Astrocyte (in vitro differentiated cells and primary cell): ENCODE measurements at regions not wholly inside any gene's neighbourhood (a gene's known extent, or its start where the extent isn't known, plus 50 kb on each side); places are given as distances from the start of the nearest gene placed in this dataset.

Experiments used
- DNase-seq: peaks from one replicate; pipeline ENCODE4 v3.0.0-alpha.2; 2010; ENCODE audit warnings: low read depth
- FAIRE-seq: peaks from 2 replicates; lab custom pipeline; 2011; peaks lifted over from hg19 to GRCh38; lab: Jason Lieb, UNC
- H2AFZ ChIP-seq: 2 replicates; pipeline ENCODE4 v1.6.0; 2012; ENCODE audit warnings: low read depth, low read length, inconsistent platforms
- H3K27ac ChIP-seq: 2 replicates; pipeline ENCODE4 v1.5.1; 2011; ENCODE audit warnings: low read depth, low read length, inconsistent platforms
- H3K27me3 ChIP-seq: 2 replicates; pipeline ENCODE4 v1.6.0; 2011; ENCODE audit warnings: low read length, inconsistent platforms; ENCODE audit not compliant: insufficient read depth
- H3K36me3 ChIP-seq: 2 replicates; pipeline ENCODE4 v1.5.1; 2011; ENCODE audit warnings: low read length, inconsistent platforms; ENCODE audit not compliant: insufficient read depth
- H3K4me1 ChIP-seq: 2 replicates; pipeline ENCODE4 v1.5.1; 2011; ENCODE audit warnings: low read length, inconsistent platforms; ENCODE audit not compliant: insufficient read depth
- H3K4me2 ChIP-seq: 2 replicates; pipeline ENCODE4 v1.6.0; 2012; ENCODE audit warnings: low read length, inconsistent platforms
- H3K4me3 ChIP-seq: 2 replicates; pipeline ENCODE4 v1.5.1; 2011; ENCODE audit warnings: low read depth, mild to moderate bottlenecking, low read length, inconsistent platforms; ENCODE audit not compliant: insufficient read depth
- H3K79me2 ChIP-seq: 2 replicates; pipeline ENCODE4 v1.6.0; 2012; ENCODE audit warnings: mild to moderate bottlenecking, low read length, inconsistent platforms; ENCODE audit not compliant: insufficient read depth
- H3K9ac ChIP-seq: 2 replicates; pipeline ENCODE4 v1.6.0; 2012; ENCODE audit warnings: mild to moderate bottlenecking, low read length, inconsistent platforms
- H3K9me3 ChIP-seq: 2 replicates; pipeline ENCODE4 v1.5.1; 2012; ENCODE audit warnings: low read depth, mild to moderate bottlenecking, low read length, inconsistent platforms; ENCODE audit not compliant: insufficient read depth
- H4K20me1 ChIP-seq: 2 replicates; pipeline ENCODE4 v1.6.0; 2012; ENCODE audit warnings: low read length, inconsistent platforms; ENCODE audit not compliant: insufficient read depth
- H3K27ac Mint-ChIP-seq: one replicate; pipeline ENCODE4 v1.8.0; 2021; ENCODE audit warnings: mild to moderate bottlenecking, mixed read lengths; ENCODE audit not compliant: unreplicated experiment
- H3K27me3 Mint-ChIP-seq: one replicate; pipeline ENCODE4 v1.8.0; 2021; ENCODE audit warnings: low read depth, mixed read lengths; ENCODE audit not compliant: unreplicated experiment
- H3K36me3 Mint-ChIP-seq: one replicate; pipeline ENCODE4 v1.8.0; 2021; ENCODE audit warnings: low read depth, mixed read lengths; ENCODE audit not compliant: unreplicated experiment
- H3K4me1 Mint-ChIP-seq: one replicate; pipeline ENCODE4 v1.8.0; 2021; ENCODE audit warnings: low read depth, mixed read lengths; ENCODE audit not compliant: unreplicated experiment
- H3K4me3 Mint-ChIP-seq: one replicate; pipeline ENCODE4 v1.8.0; 2021; ENCODE audit warnings: mild to moderate bottlenecking, moderate library complexity, mixed read lengths; ENCODE audit not compliant: unreplicated experiment
- H3K9me3 Mint-ChIP-seq: one replicate; pipeline ENCODE4 v1.8.0; 2021; ENCODE audit warnings: mild to moderate bottlenecking, mixed read lengths; ENCODE audit not compliant: unreplicated experiment
- CTCF ChIP-seq: IDR thresholded peaks from 2 replicates; pipeline ENCODE4 v1.5.1; 2011; ENCODE audit warnings: low read depth, mild to moderate bottlenecking, inconsistent platforms, low read length, moderate library complexity; ENCODE audit not compliant: insufficient read depth
- EZH2 ChIP-seq: IDR thresholded peaks from 2 replicates; pipeline ENCODE4 v1.6.1; 2012; ENCODE audit warnings: mild to moderate bottlenecking, low read length, inconsistent platforms; ENCODE audit not compliant: insufficient read depth

GRCh38 chr16:81185416-81185815 lies 53.1 kb upstream of the BCO1 start:
- Histone ChIP-seq H4K20me1 (no peaks in the 10 kb centered on the region), H3K4me3 (no peak overlapping the region), H3K4me2 (no peak overlapping the region), H3K4me1 (peaks cover 16% of the 10 kb centered on the region), H3K79me2 (no peaks in the 10 kb centered on the region), H3K9ac (no peak overlapping the region), H2AFZ (no peak overlapping the region), H3K27ac (no peak overlapping the region), H3K27me3 (no peaks in the 10 kb centered on the region), H3K36me3 (no peaks in the 10 kb centered on the region), H3K9me3 (no peaks in the 10 kb centered on the region)
- FAIRE-seq, result no peak
- Mint-ChIP-seq H3K4me3 (no peak overlapping the region), H3K36me3 (no peaks in the 10 kb centered on the region), H3K27me3 (peaks cover 3% of the 10 kb centered on the region), H3K27ac (no peak overlapping the region), H3K4me1 (peaks cover 9% of the 10 kb centered on the region), H3K9me3 (peaks cover 3% of the 10 kb centered on the region)
- TF ChIP-seq CTCF, result no peak
- no peak for TF ChIP-seq EZH2
- no peak for DNase-seq

- peak; percentile 86 for FAIRE-seq
- H3K9ac ChIP-seq, result peak overlapping the region; percentile 14
- H3K4me2 ChIP-seq, result peak overlapping the region; percentile 78
- no peaks in the 10 kb centered on the region for H3K27me3 ChIP-seq
- H3K4me3 ChIP-seq, result peak overlapping the region; percentile 16
- no peaks in the 10 kb centered on the region for H3K36me3 Mint-ChIP-seq
- H3K27ac ChIP-seq, result peak overlapping the region; percentile 31
- H3K9me3 ChIP-seq, result no peaks in the 10 kb centered on the region
- no peaks in the 10 kb centered on the region for H3K36me3 ChIP-seq
- TF ChIP-seq EZH2 (no peak), CTCF (no peak)
- DNase-seq, result peak; percentile 91
- peaks cover 13% of the 10 kb centered on the region for H3K4me1 ChIP-seq
- H4K20me1 ChIP-seq, result no peaks in the 10 kb centered on the region
- peak overlapping the region; percentile 83 for H3K27ac Mint-ChIP-seq
- peaks cover 8% of the 10 kb centered on the region for H3K4me1 Mint-ChIP-seq
- H3K9me3 Mint-ChIP-seq, result peaks cover 3% of the 10 kb centered on the region
- peaks cover 6% of the 10 kb centered on the region for H3K27me3 Mint-ChIP-seq
- H2AFZ ChIP-seq, result peak overlapping the region; percentile 55
- H3K79me2 ChIP-seq, result no peaks in the 10 kb centered on the region
- H3K4me3 Mint-ChIP-seq, result peak overlapping the region; percentile 12
Observed at GRCh38 chr16:81181013-81181720, 57.3 kb upstream of the BCO1 start.

- no peak for DNase-seq
- Mint-ChIP-seq H3K4me1 (peaks cover 9% of the 10 kb centered on the region), H3K27me3 (peaks cover 6% of the 10 kb centered on the region), H3K36me3 (no peaks in the 10 kb centered on the region), H3K4me3 (peak overlapping the region; percentile 12), H3K9me3 (peaks cover 3% of the 10 kb centered on the region), H3K27ac (no peak overlapping the region)
- H3K27ac ChIP-seq, result peak overlapping the region; percentile 31
- no peaks in the 10 kb centered on the region for H4K20me1 ChIP-seq
- TF ChIP-seq CTCF (no peak), EZH2 (no peak)
- H3K9ac ChIP-seq, result peak overlapping the region; percentile 14
- no peaks in the 10 kb centered on the region for H3K36me3 ChIP-seq
- peak overlapping the region; percentile 16 for H3K4me3 ChIP-seq
- H3K9me3 ChIP-seq, result no peaks in the 10 kb centered on the region
- FAIRE-seq, result no peak
- no peaks in the 10 kb centered on the region for H3K79me2 ChIP-seq
- H3K4me1 ChIP-seq, result peaks cover 12% of the 10 kb centered on the region
- H3K27me3 ChIP-seq, result no peaks in the 10 kb centered on the region
- peak overlapping the region; percentile 78 for H3K4me2 ChIP-seq
- peak overlapping the region; percentile 55 for H2AFZ ChIP-seq
Observed at GRCh38 chr16:81180578-81180977, 57.9 kb upstream of the BCO1 start.
